K562 (cell line): ENCODE measurements at regions not wholly inside any gene's neighbourhood (a gene's known extent, or its start where the extent isn't known, plus 50 kb on each side); places are given as distances from the start of the nearest gene placed in this dataset.

Experiments
- ATAC-seq: fragments of 200-7000 bp; cut with Tn5 transposase; 3 replicates; pipeline ENCODE4 v1.9.1; 2020; ENCODE audit warnings: moderate library complexity
- BruUV-seq: library from RNA; stranded (reverse); fragments of 400-500 nt; replicated peaks from 2 replicates; lab custom pipeline; 2021; lab: Mats Ljungman, UMichigan
- CTCF ChIA-PET: fragments of 300-600 bp; formaldehyde crosslinking; extraction: SDS; loops from one replicate; lab custom pipeline; 2021; ENCODE audit warnings: low intra/inter-chr PET ratio; lab: Yijun Ruan, JAX
- POLR2A ChIA-PET: fragments of 300-600, 350-650 bp; sonication (Branson Sonifier 250); formaldehyde crosslinking; extraction: SDS; loops from one replicate; lab custom pipeline; 2021; ENCODE audit warnings: antibody characterized with exemption, inconsistent platforms; lab: Yijun Ruan, JAX
- DNase-seq, 4 experiments: peaks; one replicate each; pipeline versions ENCODE4 v3.0.0 to v3.0.0-alpha.2; 2011 to 2018; ENCODE audit warnings: low spot score in 3 of 4, mixed read lengths in 3 of 4; ENCODE audit errors: extremely low read depth in 1 of 4
- FAIRE-seq: peaks from 2 replicates; lab custom pipeline; 2011; peaks lifted over from hg19 to GRCh38; lab: Jason Lieb, UNC
- H2AFZ ChIP-seq: 2 replicates; pipeline ENCODE4 v1.6.0; 2011; ENCODE audit warnings: low read depth, low read length, control low read depth, inconsistent platforms
- H3K27ac ChIP-seq: fragments of 200-600 bp; 3 replicates; pipeline ENCODE4 v1.8.0; 2011; ENCODE audit warnings: low read depth, mild to moderate bottlenecking, control low read depth, inconsistent platforms, low read length, moderate library complexity, mixed read lengths; ENCODE audit errors: extremely low read depth
- H3K27me3 ChIP-seq, 2 experiments: fragments of 300-600 bp in 1 of 2; 2 replicates in 1 of 2; 3 replicates in 1 of 2; pipeline versions ENCODE4 v1.6.0 to v1.8.0; 2011; ENCODE audit warnings: inconsistent platforms in 2 of 2, low read length in 2 of 2, mild to moderate bottlenecking in 1 of 2, mixed read lengths in 1 of 2, moderate library complexity in 1 of 2; ENCODE audit not compliant: control insufficient read depth in 2 of 2, insufficient read depth in 2 of 2
- H3K36me3 ChIP-seq: fragments of 300-600 bp; 3 replicates; pipeline ENCODE4 v1.8.0; 2011; ENCODE audit warnings: mild to moderate bottlenecking, low read length, inconsistent platforms; ENCODE audit not compliant: control insufficient read depth, insufficient read depth
- H3K4me1 ChIP-seq, 2 experiments: fragments of 200-600 bp in 1 of 2; replicated peaks in 1 of 2; 2 replicates in 1 of 2; 3 replicates in 1 of 2; pipeline versions ENCODE4 v1.5.1 to v1.8.0; 2011; ENCODE audit warnings: inconsistent platforms in 2 of 2, low read length in 2 of 2, mild to moderate bottlenecking in 1 of 2, mixed read lengths in 1 of 2, moderate library complexity in 1 of 2; ENCODE audit not compliant: control insufficient read depth in 2 of 2, insufficient read depth in 2 of 2
- H3K4me2 ChIP-seq: 2 replicates; pipeline ENCODE4 v1.6.1; 2011; ENCODE audit warnings: low read length, control low read depth, inconsistent platforms, mixed read lengths; ENCODE audit not compliant: insufficient read depth
- H3K4me3 ChIP-seq: fragments of 200-600 bp; sonication (generic), shearing (Covaris generic); 2 replicates; pipeline ENCODE4 v1.5.1; 2016; ENCODE audit warnings: control low read depth, inconsistent platforms
- H3K79me2 ChIP-seq: fragments of 200-600 bp; 3 replicates; pipeline ENCODE4 v1.8.0; 2011; ENCODE audit warnings: low read length, inconsistent platforms; ENCODE audit not compliant: control insufficient read depth, insufficient read depth
- H3K9ac ChIP-seq, 2 experiments: 2 replicates each; pipeline versions ENCODE4 v1.6.0 to v1.6.1; 2011; ENCODE audit warnings: low read depth in 2 of 2, low read length in 2 of 2, control low read depth in 1 of 2, inconsistent platforms in 1 of 2, mild to moderate bottlenecking in 1 of 2, mixed read lengths in 1 of 2; ENCODE audit not compliant: insufficient read depth in 1 of 2
- H3K9me1 ChIP-seq: one replicate; pipeline ENCODE4 v1.6.0; 2011; ENCODE audit warnings: inconsistent platforms, mild to moderate bottlenecking, low read length, moderate library complexity; ENCODE audit not compliant: control insufficient read depth, insufficient read depth
- H3K9me3 ChIP-seq: replicated peaks from 2 replicates; pipeline ENCODE4 v1.5.1; 2011; ENCODE audit warnings: low read depth, low read length, inconsistent platforms; ENCODE audit not compliant: control insufficient read depth, insufficient read depth
- H4K20me1 ChIP-seq: replicated peaks from 2 replicates; pipeline ENCODE4 v1.6.1; 2011; ENCODE audit warnings: low read length, inconsistent platforms, mixed read lengths; ENCODE audit not compliant: control insufficient read depth, insufficient read depth
- CBX1 ChIP-seq: sonication (generic); IDR thresholded peaks from 2 replicates; pipeline ENCODE4 v1.6.1; 2016; ENCODE audit warnings: antibody characterized with exemption, low read depth, mild to moderate bottlenecking
- CCNT2 ChIP-seq: IDR thresholded peaks from 2 replicates; pipeline ENCODE4 v1.6.1; 2011; ENCODE audit warnings: borderline replicate concordance, low read depth, mild to moderate bottlenecking, moderate library complexity, mixed read lengths, low read length; ENCODE audit not compliant: insufficient read length; ENCODE audit errors: extremely low read depth
- CHD2 ChIP-seq: IDR thresholded peaks from 2 replicates; pipeline ENCODE4 v1.6.1; 2011; ENCODE audit warnings: low read depth, low read length
- CXXC5 ChIP-seq: fragments of 250-450 bp; sonication (Bioruptor Pico); IDR thresholded peaks from 2 replicates; pipeline ENCODE4 v1.8.0; 2022; ENCODE audit warnings: inconsistent platforms, mild to moderate bottlenecking, moderate library complexity
- ETV5 ChIP-seq: sonication (generic); formaldehyde crosslinking; IDR thresholded peaks from 2 replicates; pipeline ENCODE4 v1.4.0; 2020; ENCODE audit warnings: low read depth, mild to moderate bottlenecking, missing genetic modification reagents
- HDAC3 ChIP-seq: fragments of 450-650 bp; IDR thresholded peaks from 2 replicates; pipeline ENCODE4 v1.6.1; 2018; ENCODE audit warnings: borderline replicate concordance, mild to moderate bottlenecking, moderate library complexity; ENCODE audit not compliant: partially characterized antibody
- HNRNPUL1 ChIP-seq: fragments of 200-400 bp; formaldehyde crosslinking; IDR thresholded peaks from 2 replicates; pipeline ENCODE4 v1.6.1; 2017; ENCODE audit warnings: low read length
- NCOA6 ChIP-seq: fragments of 450-650 bp; IDR thresholded peaks from 2 replicates; pipeline ENCODE4 v1.6.1; 2017; ENCODE audit warnings: mild to moderate bottlenecking
- NFIX ChIP-seq: fragments of 250-450 bp; sonication (Bioruptor Pico); IDR thresholded peaks from 2 replicates; pipeline ENCODE4 v1.4.0; 2020; ENCODE audit warnings: low read depth, mild to moderate bottlenecking, moderate library complexity
- NONO ChIP-seq, 2 experiments: fragments of 200-400 bp in 1 of 2; fragments of 450-650 bp in 1 of 2; formaldehyde crosslinking in 1 of 2; IDR thresholded peaks; 2 replicates each; pipeline ENCODE4 v1.6.1; 2017; ENCODE audit warnings: low read depth in 2 of 2, mild to moderate bottlenecking in 2 of 2, moderate library complexity in 2 of 2, low read length in 1 of 2
- RUNX1 ChIP-seq: sonication (generic); IDR thresholded peaks from 2 replicates; pipeline ENCODE4 v1.6.1; 2016; ENCODE audit warnings: antibody characterized with exemption, low read depth
- SP1 ChIP-seq: sonication (generic); formaldehyde crosslinking; IDR thresholded peaks from 2 replicates; pipeline ENCODE4 v1.8.1; 2022; ENCODE audit warnings: mild to moderate bottlenecking, missing genetic modification reagents
- SRSF7 ChIP-seq: fragments of 200-400 bp; formaldehyde crosslinking; optimal IDR thresholded peaks from 2 replicates; pipeline ENCODE3; 2017; ENCODE audit warnings: mild to moderate bottlenecking, low read depth, low read length
- TAF9B ChIP-seq: fragments of 450-650 bp; IDR thresholded peaks from 2 replicates; pipeline ENCODE4 v1.6.1; 2018; ENCODE audit warnings: mild to moderate bottlenecking; ENCODE audit not compliant: partially characterized antibody
- TEAD1 ChIP-seq, 2 experiments: fragments of 450-650 bp in 1 of 2; sonication (generic) in 1 of 2; formaldehyde crosslinking; IDR thresholded peaks; 2 replicates each; pipeline versions ENCODE4 v1.4.0 to v1.8.0; 2020 to 2022; ENCODE audit warnings: mild to moderate bottlenecking in 2 of 2, missing genetic modification reagents in 1 of 2
- ZNF316 ChIP-seq: fragments of 450-650 bp; IDR thresholded peaks from 2 replicates; pipeline ENCODE4 v1.6.1; 2016
- WGBS: fragments of 100-300 bp; shearing (Covaris generic); methylation state at CpG from one replicate; pipeline ENCODE4 v1.1.6; 2016; ENCODE audit warnings: low coverage, mixed read lengths; ENCODE audit not compliant: insufficient coverage; ENCODE audit errors: missing lambda C conversion rate; 5-methylcytosine and 5-hydroxymethylcytosine counted together
- in situ Hi-C: fragments of 300-500 bp; cut with MboI; formaldehyde crosslinking; loops from 4 replicates; pipeline ENCODE4 v1.15.0; 2018; ENCODE audit warnings: inconsistent platforms, mixed read lengths
- intact Hi-C: fragments of 100-400 bp; cut with micrococcal nuclease; formaldehyde crosslinking; loops from 2 replicates; pipeline ENCODE4 v1.14.2; 2022
- TF ChIP-seq, protein P1 (sequence below): fragments of 450-650 bp; formaldehyde crosslinking; IDR thresholded peaks from 2 replicates; pipeline ENCODE4 v1.4.0; 2022; ENCODE audit warnings: missing genetic modification characterization
- TF ChIP-seq, protein P2 (sequence below): fragments of 250-450 bp; sonication (Bioruptor Pico); IDR thresholded peaks from 2 replicates; pipeline ENCODE4 v1.8.0; 2021; ENCODE audit warnings: moderate library complexity, mild to moderate bottlenecking, inconsistent platforms
- TF ChIP-seq, protein P3 (sequence below): fragments of 450-650 bp; IDR thresholded peaks from 2 replicates; pipeline ENCODE4 v1.6.1; 2017; ENCODE audit warnings: antibody characterized with exemption

DNA sequence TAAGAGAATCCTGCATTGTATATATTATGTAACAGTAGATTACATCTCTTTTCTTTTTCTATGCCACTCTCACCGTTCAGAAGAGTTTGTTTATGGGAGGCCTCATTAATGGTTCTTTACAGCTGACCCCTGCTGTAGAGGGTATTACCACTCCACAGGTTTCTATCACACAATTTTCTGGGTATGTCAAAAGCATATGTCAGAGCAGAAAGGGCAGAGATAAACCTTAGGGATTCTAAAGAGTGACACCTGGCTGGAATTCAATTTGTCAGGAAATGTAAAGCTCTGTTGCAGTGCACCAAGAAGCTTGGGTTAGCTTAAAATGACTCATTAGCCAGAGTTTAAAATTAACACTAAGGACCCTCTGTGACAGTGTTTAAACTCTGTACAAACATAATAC lies 658.7 kb downstream of the PCDH18 start (continued):
- TF ChIP-seq, protein P1, sequence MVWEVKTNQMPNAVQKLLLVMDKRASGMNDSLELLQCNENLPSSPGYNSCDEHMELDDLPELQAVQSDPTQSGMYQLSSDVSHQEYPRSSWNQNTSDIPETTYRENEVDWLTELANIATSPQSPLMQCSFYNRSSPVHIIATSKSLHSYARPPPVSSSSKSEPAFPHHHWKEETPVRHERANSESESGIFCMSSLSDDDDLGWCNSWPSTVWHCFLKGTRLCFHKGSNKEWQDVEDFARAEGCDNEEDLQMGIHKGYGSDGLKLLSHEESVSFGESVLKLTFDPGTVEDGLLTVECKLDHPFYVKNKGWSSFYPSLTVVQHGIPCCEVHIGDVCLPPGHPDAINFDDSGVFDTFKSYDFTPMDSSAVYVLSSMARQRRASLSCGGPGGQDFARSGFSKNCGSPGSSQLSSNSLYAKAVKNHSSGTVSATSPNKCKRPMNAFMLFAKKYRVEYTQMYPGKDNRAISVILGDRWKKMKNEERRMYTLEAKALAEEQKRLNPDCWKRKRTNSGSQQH (CRISPR knock-in tag): no peak
- no peak for TF ChIP-seq ZNF316
- no peak for TF ChIP-seq TEAD1 (CRISPR knock-in tag; IDR thresholded peaks at IDR 0.05)
- TF ChIP-seq SRSF7: no peak
- TF ChIP-seq NCOA6: no peak

DNA sequence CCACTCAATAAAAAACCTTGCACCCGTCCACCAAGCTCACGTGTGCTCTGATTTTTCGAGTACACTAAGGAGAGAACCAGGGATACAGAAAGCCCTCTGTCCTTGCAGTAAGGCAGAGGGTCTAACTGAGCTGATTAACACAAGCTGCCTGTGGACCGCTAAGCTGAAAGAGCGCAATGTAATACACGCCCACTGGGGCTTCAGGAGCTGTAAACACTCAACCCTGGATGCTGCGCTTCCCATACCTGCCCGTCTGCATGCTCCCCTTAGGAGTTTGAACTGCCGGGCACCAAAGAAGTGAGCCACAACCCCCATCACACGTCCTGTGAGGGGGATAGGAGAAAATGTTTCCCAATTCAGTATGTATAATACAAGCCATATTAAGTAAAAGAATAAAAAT lies 664.8 kb downstream of the PCDH18 start:
- BruUV-seq: no TSS peak
- Histone ChIP-seq H3K79me2 (no peaks in the 10 kb centered on the region), H3K27ac (no peak overlapping the region), H3K27me3 (no peaks in the 10 kb centered on the region), H2AFZ (no peak overlapping the region), H3K9ac (no peak overlapping the region), H4K20me1 (no peaks in the 10 kb centered on the region), H3K4me2 (no peak overlapping the region), H3K4me1 (no peaks in the 10 kb centered on the region), H3K36me3 (no peaks in the 10 kb centered on the region), H3K9me1 (no peaks in the 10 kb centered on the region), H3K4me3 (no peak overlapping the region), H3K9me3 (no peaks in the 10 kb centered on the region)
- intact Hi-C loops: no loop called here
- WGBS: 3% methylated on average over 10 of the region's 10 CpGs
- FAIRE-seq: no peak
- CTCF ChIA-PET: no interaction called here
- DNase-seq: no peak
- no peak for ATAC-seq
- in situ Hi-C loops: no loop called here
- POLR2A ChIA-PET: no interaction called here
- TF ChIP-seq NFIX (CRISPR knock-in tag) (no peak), ETV5 (no peak), CCNT2 (no peak), CHD2 (no peak), CXXC5 (no peak), SP1 (no peak), HDAC3 (no peak), ZNF316 (no peak), CBX1 (no peak), NONO (IDR thresholded peaks at IDR 0.05; ENCODE audit: low read depth in 2 of 2, low read length in 1 of 2) (no peak), HNRNPUL1 (no peak), TAF9B (no peak), RUNX1 (no peak)
- TF ChIP-seq, protein P2, sequence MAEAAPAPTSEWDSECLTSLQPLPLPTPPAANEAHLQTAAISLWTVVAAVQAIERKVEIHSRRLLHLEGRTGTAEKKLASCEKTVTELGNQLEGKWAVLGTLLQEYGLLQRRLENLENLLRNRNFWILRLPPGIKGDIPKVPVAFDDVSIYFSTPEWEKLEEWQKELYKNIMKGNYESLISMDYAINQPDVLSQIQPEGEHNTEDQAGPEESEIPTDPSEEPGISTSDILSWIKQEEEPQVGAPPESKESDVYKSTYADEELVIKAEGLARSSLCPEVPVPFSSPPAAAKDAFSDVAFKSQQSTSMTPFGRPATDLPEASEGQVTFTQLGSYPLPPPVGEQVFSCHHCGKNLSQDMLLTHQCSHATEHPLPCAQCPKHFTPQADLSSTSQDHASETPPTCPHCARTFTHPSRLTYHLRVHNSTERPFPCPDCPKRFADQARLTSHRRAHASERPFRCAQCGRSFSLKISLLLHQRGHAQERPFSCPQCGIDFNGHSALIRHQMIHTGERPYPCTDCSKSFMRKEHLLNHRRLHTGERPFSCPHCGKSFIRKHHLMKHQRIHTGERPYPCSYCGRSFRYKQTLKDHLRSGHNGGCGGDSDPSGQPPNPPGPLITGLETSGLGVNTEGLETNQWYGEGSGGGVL (CRISPR knock-in tag): no peak
- TF ChIP-seq, protein P3, sequence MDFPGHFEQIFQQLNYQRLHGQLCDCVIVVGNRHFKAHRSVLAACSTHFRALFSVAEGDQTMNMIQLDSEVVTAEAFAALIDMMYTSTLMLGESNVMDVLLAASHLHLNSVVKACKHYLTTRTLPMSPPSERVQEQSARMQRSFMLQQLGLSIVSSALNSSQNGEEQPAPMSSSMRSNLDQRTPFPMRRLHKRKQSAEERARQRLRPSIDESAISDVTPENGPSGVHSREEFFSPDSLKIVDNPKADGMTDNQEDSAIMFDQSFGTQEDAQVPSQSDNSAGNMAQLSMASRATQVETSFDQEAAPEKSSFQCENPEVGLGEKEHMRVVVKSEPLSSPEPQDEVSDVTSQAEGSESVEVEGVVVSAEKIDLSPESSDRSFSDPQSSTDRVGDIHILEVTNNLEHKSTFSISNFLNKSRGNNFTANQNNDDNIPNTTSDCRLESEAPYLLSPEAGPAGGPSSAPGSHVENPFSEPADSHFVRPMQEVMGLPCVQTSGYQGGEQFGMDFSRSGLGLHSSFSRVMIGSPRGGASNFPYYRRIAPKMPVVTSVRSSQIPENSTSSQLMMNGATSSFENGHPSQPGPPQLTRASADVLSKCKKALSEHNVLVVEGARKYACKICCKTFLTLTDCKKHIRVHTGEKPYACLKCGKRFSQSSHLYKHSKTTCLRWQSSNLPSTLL: no peak
